ENCODE measurements at regions not wholly inside any gene's neighbourhood (a gene's known extent, or its start where the extent isn't known, plus 50 kb on each side); places are given as distances from the start of the nearest gene placed in this dataset.

DNA sequence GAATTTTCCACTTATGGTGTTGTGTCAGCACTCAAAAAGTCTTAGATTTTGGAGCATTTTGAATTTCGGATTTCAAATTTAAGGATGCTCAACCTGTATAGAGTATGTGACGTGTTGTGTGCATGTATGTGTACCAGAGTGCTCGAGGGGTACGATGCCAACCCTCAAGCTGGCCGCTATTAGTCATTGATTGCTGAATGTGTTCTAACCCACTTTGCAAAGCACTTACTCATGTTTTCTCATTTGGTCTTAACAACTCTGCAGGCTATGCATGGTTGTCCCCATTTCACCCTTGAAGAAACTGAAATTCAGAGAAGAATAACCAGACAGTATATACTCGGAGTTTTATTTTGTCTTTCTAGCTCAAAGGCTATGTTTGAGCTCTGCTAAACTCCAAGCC lies 196.4 kb upstream of the TENM4 start:
- no peak overlapping the region for H3K27ac ChIP-seq
- no peak for TF ChIP-seq ZFX (IDR thresholded peaks at IDR 0.05; ENCODE audit: borderline replicate concordance)
- TF ChIP-seq, protein P1, sequence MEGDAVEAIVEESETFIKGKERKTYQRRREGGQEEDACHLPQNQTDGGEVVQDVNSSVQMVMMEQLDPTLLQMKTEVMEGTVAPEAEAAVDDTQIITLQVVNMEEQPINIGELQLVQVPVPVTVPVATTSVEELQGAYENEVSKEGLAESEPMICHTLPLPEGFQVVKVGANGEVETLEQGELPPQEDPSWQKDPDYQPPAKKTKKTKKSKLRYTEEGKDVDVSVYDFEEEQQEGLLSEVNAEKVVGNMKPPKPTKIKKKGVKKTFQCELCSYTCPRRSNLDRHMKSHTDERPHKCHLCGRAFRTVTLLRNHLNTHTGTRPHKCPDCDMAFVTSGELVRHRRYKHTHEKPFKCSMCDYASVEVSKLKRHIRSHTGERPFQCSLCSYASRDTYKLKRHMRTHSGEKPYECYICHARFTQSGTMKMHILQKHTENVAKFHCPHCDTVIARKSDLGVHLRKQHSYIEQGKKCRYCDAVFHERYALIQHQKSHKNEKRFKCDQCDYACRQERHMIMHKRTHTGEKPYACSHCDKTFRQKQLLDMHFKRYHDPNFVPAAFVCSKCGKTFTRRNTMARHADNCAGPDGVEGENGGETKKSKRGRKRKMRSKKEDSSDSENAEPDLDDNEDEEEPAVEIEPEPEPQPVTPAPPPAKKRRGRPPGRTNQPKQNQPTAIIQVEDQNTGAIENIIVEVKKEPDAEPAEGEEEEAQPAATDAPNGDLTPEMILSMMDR (IDR thresholded peaks at IDR 0.05), result no peak

DNA sequence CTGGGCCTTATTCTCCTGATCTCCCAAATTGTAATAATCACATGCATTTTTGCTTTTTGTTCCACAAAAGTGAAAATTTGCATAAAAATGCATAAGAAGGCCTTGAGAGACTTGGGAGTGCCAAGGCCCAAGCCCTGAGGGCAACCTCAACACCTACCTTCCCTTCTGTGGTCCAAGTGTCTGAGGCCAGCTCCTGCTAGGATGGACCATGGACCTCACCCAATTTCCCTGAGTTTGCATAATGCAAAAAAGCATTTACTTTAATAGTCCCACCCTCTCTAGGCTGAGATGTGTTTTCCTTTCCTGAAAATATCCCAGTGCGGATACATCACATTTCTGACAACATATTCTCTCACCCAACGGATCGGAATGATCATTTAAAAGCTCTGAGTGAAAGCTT lies 194.1 kb upstream of the TENM4 start:
- TF ChIP-seq ZFX (IDR thresholded peaks at IDR 0.05; ENCODE audit: borderline replicate concordance), result no peak
- TF ChIP-seq, protein P1 (IDR thresholded peaks at IDR 0.05), result no peak
- no peak overlapping the region for H3K27ac ChIP-seq

DNA sequence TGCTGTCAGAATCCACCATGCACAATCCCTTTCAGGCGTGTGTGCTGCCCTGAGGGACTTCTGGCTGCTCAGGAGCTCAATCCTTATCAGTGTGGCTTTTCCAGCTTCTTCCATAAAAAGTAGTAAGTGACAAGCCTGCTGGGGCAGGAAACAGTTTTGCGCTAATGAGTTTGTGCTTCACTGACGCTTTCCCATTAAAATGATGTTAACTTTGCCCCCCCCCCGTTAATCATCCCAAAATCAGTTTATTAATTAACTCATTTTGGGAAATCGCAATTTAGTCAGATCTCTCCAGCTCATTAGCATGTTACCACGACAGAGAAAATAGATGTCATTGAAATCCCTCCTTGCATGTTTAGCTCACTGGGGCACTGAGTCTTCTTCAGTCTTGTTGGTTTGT lies 186.5 kb upstream of the TENM4 start:
- TF ChIP-seq, protein P1 (IDR thresholded peaks at IDR 0.05), result no peak
- no peak for TF ChIP-seq ZFX (IDR thresholded peaks at IDR 0.05; ENCODE audit: borderline replicate concordance)

DNA sequence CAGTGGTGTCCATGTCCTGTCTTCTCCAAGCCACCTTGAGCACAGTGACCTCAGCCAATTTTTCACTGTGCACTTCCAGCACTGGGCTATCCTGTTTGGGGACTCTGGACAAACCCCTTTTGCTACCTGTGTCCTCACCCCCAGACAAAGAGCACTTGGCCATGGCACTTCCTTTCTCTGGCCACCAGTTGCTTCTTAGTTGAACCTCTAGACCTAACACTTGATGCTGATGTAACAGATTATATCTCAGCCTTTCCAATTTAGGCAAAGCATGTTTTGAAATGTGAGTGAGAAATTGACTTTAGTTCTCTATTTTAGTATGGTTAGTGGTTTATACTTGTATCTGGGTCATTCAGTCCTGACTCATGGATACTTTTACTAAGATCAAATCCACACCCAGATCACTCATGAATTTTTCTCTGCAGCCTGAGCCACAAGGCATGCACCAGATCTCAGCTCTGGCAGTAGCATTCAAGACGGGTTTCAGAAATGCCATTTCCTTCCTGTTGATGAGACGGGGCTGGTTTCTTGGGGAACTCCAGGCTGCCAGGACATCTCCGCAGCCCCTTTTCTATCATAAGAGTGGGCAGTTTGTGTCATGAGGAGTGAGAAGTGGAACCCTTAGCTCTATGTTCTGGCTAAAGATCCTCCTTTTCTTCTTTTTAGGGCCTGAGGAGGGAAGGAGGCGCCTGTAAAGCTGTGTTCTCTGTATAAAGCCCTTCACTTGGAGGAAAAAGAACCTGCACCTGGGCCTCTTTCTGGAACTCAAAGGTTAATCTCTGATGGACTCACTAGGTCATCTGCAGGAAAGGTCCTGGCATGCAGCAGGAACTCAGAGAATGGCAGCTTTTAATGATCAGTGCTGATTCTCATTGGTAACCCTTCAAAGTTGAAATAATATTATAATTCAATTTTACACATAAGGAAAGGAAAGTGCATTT lies 185.6 kb upstream of the TENM4 start:
- TF ChIP-seq, protein P1 (IDR thresholded peaks at IDR 0.05), result no peak
- TF ChIP-seq ZFX (IDR thresholded peaks at IDR 0.05; ENCODE audit: borderline replicate concordance), result no peak
- H3K27ac ChIP-seq, result no peak overlapping the region

More for the DNA sequence above, 186.5 kb upstream of the TENM4 start:
- H3K27ac ChIP-seq, result no peak overlapping the region

DNA sequence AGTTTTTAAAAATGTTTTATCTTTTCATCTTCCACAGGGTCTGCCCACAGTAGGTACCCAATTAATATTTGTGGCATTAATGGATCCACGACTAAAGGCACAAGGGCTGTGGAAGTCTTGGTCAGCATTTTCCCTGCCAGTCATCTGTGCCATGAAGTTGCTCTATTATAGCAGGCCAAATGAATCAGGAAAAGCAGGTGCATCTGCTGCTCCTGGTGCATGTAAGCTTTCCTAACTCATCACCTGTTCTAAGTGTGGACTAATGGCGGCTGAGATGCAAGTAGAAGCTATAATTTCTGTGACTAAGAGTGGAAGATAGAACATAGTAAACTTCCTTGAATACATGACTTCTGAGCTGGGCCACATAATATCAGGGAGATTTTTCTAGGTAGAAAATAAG lies 182.5 kb upstream of the TENM4 start:
- no peak overlapping the region for H3K27ac ChIP-seq
- TF ChIP-seq ZFX (IDR thresholded peaks at IDR 0.05; ENCODE audit: borderline replicate concordance), result no peak
- TF ChIP-seq, protein P1 (IDR thresholded peaks at IDR 0.05), result no peak

DNA sequence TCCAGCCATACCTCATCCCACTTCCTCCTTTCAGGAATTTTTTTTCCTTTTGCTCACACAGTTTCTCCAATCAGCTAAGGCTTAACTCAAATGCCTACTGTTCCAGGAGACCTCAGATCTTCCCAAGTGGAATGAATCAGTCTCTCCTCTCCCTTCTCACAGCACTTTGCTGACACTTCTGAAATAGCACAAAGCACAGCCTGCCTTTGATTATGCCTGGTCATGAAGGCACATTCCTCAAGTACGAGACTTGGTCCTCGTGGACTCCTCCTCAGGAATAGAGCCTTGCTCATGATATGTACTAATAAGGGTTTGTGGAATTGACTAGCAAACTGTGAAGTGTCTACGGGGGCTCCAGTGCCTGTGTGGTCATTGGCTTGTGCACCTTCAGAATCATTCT lies 176.7 kb upstream of the TENM4 start:
- TF ChIP-seq ZFX (IDR thresholded peaks at IDR 0.05; ENCODE audit: borderline replicate concordance), result no peak
- TF ChIP-seq, protein P1 (IDR thresholded peaks at IDR 0.05), result no peak
- H3K27ac ChIP-seq, result no peak overlapping the region

DNA sequence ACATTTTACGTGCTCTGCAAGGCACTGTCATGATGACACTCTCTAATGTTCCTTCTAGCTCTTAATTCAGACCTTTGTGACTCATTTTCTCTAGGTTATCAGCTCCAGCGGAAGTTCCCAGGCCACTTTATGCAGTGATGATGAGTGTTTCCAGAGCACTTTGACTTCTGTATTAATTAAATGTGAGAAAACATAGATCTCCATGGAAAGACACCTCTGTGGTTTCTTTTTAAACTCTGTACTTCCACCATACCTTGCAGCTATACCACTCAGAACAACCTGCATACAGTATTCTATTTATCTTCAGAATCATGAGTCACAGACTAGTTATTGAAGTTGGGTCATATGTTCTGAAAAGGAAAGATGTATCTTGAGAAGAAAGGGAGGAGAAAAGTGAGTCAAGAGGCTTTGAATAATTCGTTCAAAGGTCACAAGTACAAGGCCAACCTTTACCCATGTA lies 175.6 kb upstream of the TENM4 start:
- H3K27ac ChIP-seq, result no peak overlapping the region
- TF ChIP-seq, protein P1 (IDR thresholded peaks at IDR 0.05), result no peak
- no peak for TF ChIP-seq ZFX (IDR thresholded peaks at IDR 0.05; ENCODE audit: borderline replicate concordance)
